CD8-positive, alpha-beta memory T cell (primary cell): ENCODE measurements at regions not wholly inside any gene's neighbourhood (a gene's known extent, or its start where the extent isn't known, plus 50 kb on each side); places are given as distances from the start of the nearest gene placed in this dataset.

Source experiments
- CTCF ChIA-PET: fragments of 350-600 bp; sonication (Branson Sonifier 250); formaldehyde crosslinking; loops from one replicate; lab custom pipeline; 2021; ENCODE audit warnings: antibody characterized with exemption; lab: Charles Lee
- POLR2A ChIA-PET: fragments of 350-600 bp; sonication (Branson Sonifier 250); formaldehyde crosslinking; loops from one replicate; lab custom pipeline; 2021; ENCODE audit warnings: antibody characterized with exemption; lab: Charles Lee
- DNase-seq, 5 donors: peaks; one replicate each; pipeline versions ENCODE4 v3.0.0 to v3.0.0-alpha.2; 2020 to 2022; ENCODE audit warnings: mixed read lengths in 1 of 5
- H3K27ac ChIP-seq: one replicate; pipeline ENCODE4 v1.7.0; 2013; ENCODE audit warnings: low read depth, mild to moderate bottlenecking, low read length, moderate library complexity
- H3K27me3 ChIP-seq: 2 replicates; pipeline ENCODE4 v1.7.0; 2013; ENCODE audit warnings: low read length, mild to moderate bottlenecking; ENCODE audit not compliant: insufficient read depth, poor library complexity, severe bottlenecking
- H3K36me3 ChIP-seq: 2 replicates; pipeline ENCODE4 v1.7.0; 2013; ENCODE audit warnings: mild to moderate bottlenecking, low read length, moderate library complexity; ENCODE audit not compliant: insufficient read depth
- H3K4me1 ChIP-seq: 2 replicates; pipeline ENCODE4 v1.7.0; 2013; ENCODE audit warnings: mild to moderate bottlenecking, low read length, moderate library complexity; ENCODE audit not compliant: insufficient read depth
- H3K4me3 ChIP-seq: 2 replicates; pipeline ENCODE4 v1.7.0; 2013; ENCODE audit warnings: mild to moderate bottlenecking, low read length
- H3K9me3 ChIP-seq: 2 replicates; pipeline ENCODE4 v1.7.0; 2013; ENCODE audit warnings: mild to moderate bottlenecking, low read length
- H3K27ac Mint-ChIP-seq, 8 donors: one replicate each; pipeline ENCODE4 v1.8.0; 2020 to 2021; ENCODE audit warnings: mixed read lengths in 8 of 8, mild to moderate bottlenecking in 6 of 8, inconsistent platforms in 3 of 8, moderate library complexity in 3 of 8
- H3K27me3 Mint-ChIP-seq, 2 donors: one replicate each; pipeline ENCODE4 v1.8.0; 2020 to 2021; ENCODE audit warnings: mixed read lengths in 2 of 2, mild to moderate bottlenecking in 1 of 2, moderate library complexity in 1 of 2
- H3K36me3 Mint-ChIP-seq, 3 donors: one replicate each; pipeline ENCODE4 v1.8.0; 2020 to 2021; ENCODE audit warnings: mixed read lengths in 3 of 3, inconsistent platforms in 1 of 3, mild to moderate bottlenecking in 1 of 3
- H3K4me1 Mint-ChIP-seq, 3 donors: one replicate each; pipeline ENCODE4 v1.8.0; 2020 to 2021; ENCODE audit warnings: mixed read lengths in 3 of 3, inconsistent platforms in 1 of 3, mild to moderate bottlenecking in 1 of 3
- H3K4me3 Mint-ChIP-seq, 7 donors: one replicate each; pipeline ENCODE4 v1.8.0; 2020 to 2021; ENCODE audit warnings: mixed read lengths in 7 of 7, mild to moderate bottlenecking in 6 of 7, moderate library complexity in 4 of 7, inconsistent platforms in 2 of 7
- H3K9me3 Mint-ChIP-seq, 5 donors: one replicate each; pipeline ENCODE4 v1.8.0; 2020 to 2022; ENCODE audit warnings: mixed read lengths in 5 of 5, mild to moderate bottlenecking in 3 of 5, moderate library complexity in 2 of 5, inconsistent platforms in 1 of 5

GRCh38 chr11:81839976-81840375 is 893.7 kb downstream of the FAM181B start:
- no peak overlapping the region for H3K27ac Mint-ChIP-seq
- DNase-seq = no peak
- ChIA-PET POLR2A (no interaction called here), CTCF (no interaction called here)
- no peak overlapping the region for H3K27ac ChIP-seq
- no peak overlapping the region for H3K4me3 Mint-ChIP-seq
- no peak overlapping the region for H3K4me3 ChIP-seq
- H3K9me3 ChIP-seq = no peaks in the 10 kb centered on the region
- H3K27me3 ChIP-seq = no peaks in the 10 kb centered on the region
- H3K9me3 Mint-ChIP-seq = no peaks in the 10 kb centered on the region
- H3K36me3 ChIP-seq = no peaks in the 10 kb centered on the region
- no peaks in the 10 kb centered on the region for H3K4me1 ChIP-seq
- no peaks in the 10 kb centered on the region for H3K27me3 Mint-ChIP-seq
- H3K36me3 Mint-ChIP-seq = no peaks in the 10 kb centered on the region
- peaks cover 0 to 5% (median 3%) of the 10 kb centered on the region in 3 donors for H3K4me1 Mint-ChIP-seq

- Mint-ChIP-seq H3K4me3 (no peak overlapping the region), H3K36me3 (no peaks in the 10 kb centered on the region), H3K4me1 (peaks cover 0 to 5% (median 3%) of the 10 kb centered on the region in 3 donors), H3K9me3 (peaks cover 0 to 4% (median 0%) of the 10 kb centered on the region in 5 donors), H3K27ac (peak overlapping the region in 1 of 8 donors; percentile 24), H3K27me3 (no peaks in the 10 kb centered on the region)
- CTCF ChIA-PET = no interaction called here
- H3K4me1 ChIP-seq = no peaks in the 10 kb centered on the region
- H3K27me3 ChIP-seq = no peaks in the 10 kb centered on the region
- H3K4me3 ChIP-seq = no peak overlapping the region
- DNase-seq = peak in 1 of 5 donors; percentile 1
- no peak overlapping the region for H3K27ac ChIP-seq
- POLR2A ChIA-PET = no interaction called here
- no peaks in the 10 kb centered on the region for H3K36me3 ChIP-seq
- H3K9me3 ChIP-seq = no peaks in the 10 kb centered on the region
These were observed 894.6 kb downstream of the FAM181B start for GRCh38 chr11:81839016-81839415.

- H3K4me3 Mint-ChIP-seq = no peak overlapping the region
- POLR2A ChIA-PET = no interaction called here
- no peaks in the 10 kb centered on the region for H3K4me1 ChIP-seq
- no peak overlapping the region for H3K27ac ChIP-seq
- DNase-seq = no peak
- no peaks in the 10 kb centered on the region for H3K27me3 Mint-ChIP-seq
- no peaks in the 10 kb centered on the region for H3K9me3 ChIP-seq
- peaks cover 0 to 7% (median 4%) of the 10 kb centered on the region in 3 donors for H3K4me1 Mint-ChIP-seq
- no peak overlapping the region for H3K27ac Mint-ChIP-seq
- H3K27me3 ChIP-seq = no peaks in the 10 kb centered on the region
- no peak overlapping the region for H3K4me3 ChIP-seq
- no peaks in the 10 kb centered on the region for H3K36me3 ChIP-seq
- H3K9me3 Mint-ChIP-seq = peaks cover 9 to 17% (median 14%) of the 10 kb centered on the region in 5 donors
- CTCF ChIA-PET = interaction anchor here (1.5 kb wide), 1 partner anchor 9 kb away, joined by 3 read pairs; no protein-coding TSS in a partner anchor
- peaks cover 1 to 26% (median 2%) of the 10 kb centered on the region in 3 donors for H3K36me3 Mint-ChIP-seq
These were observed 903.7 kb downstream of the FAM181B start for GRCh38 chr11:81829976-81830375.

GRCh38 chr11:81825346-81825745 is 908.3 kb downstream of the FAM181B start:
- H3K36me3 Mint-ChIP-seq = peaks cover 0 to 4% (median 0%) of the 10 kb centered on the region in 3 donors
- peaks cover 2 to 11% (median 8%) of the 10 kb centered on the region in 3 donors for H3K4me1 Mint-ChIP-seq
- DNase-seq = no peak
- Histone ChIP-seq H3K4me3 (no peak overlapping the region), H3K27me3 (no peaks in the 10 kb centered on the region), H3K9me3 (no peaks in the 10 kb centered on the region), H3K4me1 (no peaks in the 10 kb centered on the region), H3K27ac (no peak overlapping the region), H3K36me3 (no peaks in the 10 kb centered on the region)
- H3K9me3 Mint-ChIP-seq = no peaks in the 10 kb centered on the region
- H3K27ac Mint-ChIP-seq = no peak overlapping the region
- POLR2A ChIA-PET = no interaction called here
- CTCF ChIA-PET = no interaction called here
- H3K4me3 Mint-ChIP-seq = no peak overlapping the region
- no peaks in the 10 kb centered on the region for H3K27me3 Mint-ChIP-seq

- ChIA-PET CTCF (no interaction called here), POLR2A (no interaction called here)
- no peaks in the 10 kb centered on the region for H3K36me3 ChIP-seq
- peaks cover 2 to 11% (median 8%) of the 10 kb centered on the region in 3 donors for H3K4me1 Mint-ChIP-seq
- H3K36me3 Mint-ChIP-seq = no peaks in the 10 kb centered on the region
- H3K27me3 Mint-ChIP-seq = no peaks in the 10 kb centered on the region
- H3K9me3 ChIP-seq = no peaks in the 10 kb centered on the region
- H3K27me3 ChIP-seq = no peaks in the 10 kb centered on the region
- H3K27ac ChIP-seq = no peak overlapping the region
- no peak overlapping the region for H3K27ac Mint-ChIP-seq
- no peaks in the 10 kb centered on the region for H3K9me3 Mint-ChIP-seq
- no peak for DNase-seq
- no peak overlapping the region for H3K4me3 ChIP-seq
- no peaks in the 10 kb centered on the region for H3K4me1 ChIP-seq
- no peak overlapping the region for H3K4me3 Mint-ChIP-seq
These were observed 914.2 kb downstream of the FAM181B start for GRCh38 chr11:81819462-81819861.

- no peaks in the 10 kb centered on the region for H3K36me3 ChIP-seq
- Mint-ChIP-seq H3K9me3 (peaks cover 0 to 5% (median 0%) of the 10 kb centered on the region in 5 donors), H3K36me3 (peaks cover 0 to 9% (median 0%) of the 10 kb centered on the region in 3 donors), H3K4me3 (no peak overlapping the region), H3K27me3 (peaks cover 0 to 3% of the 10 kb centered on the region in 2 donors), H3K27ac (no peak overlapping the region), H3K4me1 (peaks cover 0 to 3% (median 0%) of the 10 kb centered on the region in 3 donors)
- H3K4me1 ChIP-seq = no peaks in the 10 kb centered on the region
- no peak for DNase-seq
- no peak overlapping the region for H3K27ac ChIP-seq
- H3K4me3 ChIP-seq = no peak overlapping the region
- POLR2A ChIA-PET = no interaction called here
- H3K27me3 ChIP-seq = no peaks in the 10 kb centered on the region
- no peaks in the 10 kb centered on the region for H3K9me3 ChIP-seq
- CTCF ChIA-PET = no interaction called here
These were observed 928.8 kb downstream of the FAM181B start for GRCh38 chr11:81804858-81805257.

- H3K4me1 ChIP-seq = no peaks in the 10 kb centered on the region
- H3K27ac ChIP-seq = no peak overlapping the region
- Mint-ChIP-seq H3K27me3 (peaks cover 0 to 3% of the 10 kb centered on the region in 2 donors), H3K9me3 (peaks cover 0 to 5% (median 0%) of the 10 kb centered on the region in 5 donors), H3K36me3 (peaks cover 0 to 14% (median 0%) of the 10 kb centered on the region in 3 donors), H3K4me1 (peaks cover 0 to 3% (median 0%) of the 10 kb centered on the region in 3 donors), H3K27ac (no peak overlapping the region), H3K4me3 (no peak overlapping the region)
- no peaks in the 10 kb centered on the region for H3K36me3 ChIP-seq
- no peaks in the 10 kb centered on the region for H3K27me3 ChIP-seq
- ChIA-PET POLR2A (no interaction called here), CTCF (no interaction called here)
- no peak overlapping the region for H3K4me3 ChIP-seq
- no peaks in the 10 kb centered on the region for H3K9me3 ChIP-seq
- no peak for DNase-seq
These were observed 931.1 kb downstream of the FAM181B start for GRCh38 chr11:81802591-81802990.

GRCh38 chr11:81792416-81792815 is 941.2 kb downstream of the FAM181B start:
- H3K9me3 ChIP-seq = no peaks in the 10 kb centered on the region
- POLR2A ChIA-PET = no interaction called here
- H3K4me1 ChIP-seq = peaks cover 6% of the 10 kb centered on the region
- H3K27ac ChIP-seq = no peak overlapping the region
- DNase-seq = no peak
- Mint-ChIP-seq H3K9me3 (no peaks in the 10 kb centered on the region), H3K4me3 (no peak overlapping the region), H3K4me1 (peaks cover 10 to 14% (median 13%) of the 10 kb centered on the region in 3 donors), H3K36me3 (no peaks in the 10 kb centered on the region), H3K27me3 (peaks cover 0 to 2% of the 10 kb centered on the region in 2 donors), H3K27ac (no peak overlapping the region)
- H3K4me3 ChIP-seq = no peak overlapping the region
- no peaks in the 10 kb centered on the region for H3K36me3 ChIP-seq
- H3K27me3 ChIP-seq = no peaks in the 10 kb centered on the region
- CTCF ChIA-PET = no interaction called here
